Thoracic aorta (tissue), 2 donors: ENCODE measurements at regions not wholly inside any gene's neighbourhood (a gene's known extent, or its start where the extent isn't known, plus 50 kb on each side); places are given as distances from the start of the nearest gene placed in this dataset.

Experiments
- ATAC-seq: fragments of 150-250 bp; one replicate; pipeline ENCODE4 v1.8.0; 2017; ENCODE audit warnings: low read depth; ENCODE audit not compliant: insufficient number of reproducible peaks, low FRiP score
- DNase-seq: peaks from one replicate; pipeline ENCODE4 v3.0.0-alpha.2; 2020; ENCODE audit warnings: low spot score
- H3K27ac ChIP-seq, 2 donors: fragments of 200-600 bp; sonication (generic); 1 replicate in 1 of 2; 2 replicates in 1 of 2; pipeline ENCODE4 v1.5.1; 2016; ENCODE audit warnings: mild to moderate bottlenecking in 2 of 2, moderate library complexity in 2 of 2
- H3K27me3 ChIP-seq: fragments of 200-600 bp; sonication (generic); replicated peaks from 2 replicates; pipeline ENCODE4 v1.6.0; 2016; ENCODE audit warnings: mild to moderate bottlenecking; ENCODE audit not compliant: insufficient read depth
- H3K36me3 ChIP-seq: fragments of 200-600 bp; sonication (generic); one replicate; pipeline ENCODE4 v1.5.1; 2016
- H3K4me1 ChIP-seq, 2 donors: fragments of 200-600 bp; sonication (generic); 1 replicate in 1 of 2; 2 replicates in 1 of 2; pipeline versions ENCODE4 v1.5.1 to v1.6.0; 2016; ENCODE audit warnings: low read depth in 2 of 2, mild to moderate bottlenecking in 1 of 2; ENCODE audit not compliant: control insufficient read depth in 1 of 2
- H3K4me3 ChIP-seq: fragments of 200-600 bp; sonication (generic); 2 replicates; pipeline ENCODE4 v1.5.1; 2016; ENCODE audit warnings: mild to moderate bottlenecking
- H3K9me3 ChIP-seq: fragments of 200-600 bp; sonication (generic); 2 replicates; pipeline ENCODE4 v1.5.1; 2016
- CTCF ChIP-seq: fragments of 200-600 bp; sonication (generic); IDR thresholded peaks from one replicate; pipeline ENCODE4 v1.5.1; 2019; ENCODE audit warnings: antibody characterized with exemption

- Histone ChIP-seq H3K27ac (no peak overlapping the region), H3K9me3 (no peaks in the 10 kb centered on the region), H3K4me1 (no peaks in the 10 kb centered on the region), H3K4me3 (no peak overlapping the region), H3K36me3 (no peaks in the 10 kb centered on the region), H3K27me3 (no peaks in the 10 kb centered on the region)
- ATAC-seq: no peak
- TF ChIP-seq CTCF: no peak
- DNase-seq: no peak
Observed at GRCh38 chr20:7123457-7123856, 356.0 kb downstream of the BMP2 start.

- DNase-seq (no peak), ATAC-seq (no peak)
- H3K9me3 ChIP-seq: no peaks in the 10 kb centered on the region
- H3K27me3 ChIP-seq: no peaks in the 10 kb centered on the region
- no peaks in the 10 kb centered on the region for H3K36me3 ChIP-seq
- H3K4me3 ChIP-seq: no peak overlapping the region
- H3K27ac ChIP-seq: no peak overlapping the region
- TF ChIP-seq CTCF: no peak
- no peaks in the 10 kb centered on the region for H3K4me1 ChIP-seq
Observed at GRCh38 chr20:7124120-7124519, 356.6 kb downstream of the BMP2 start.

DNA sequence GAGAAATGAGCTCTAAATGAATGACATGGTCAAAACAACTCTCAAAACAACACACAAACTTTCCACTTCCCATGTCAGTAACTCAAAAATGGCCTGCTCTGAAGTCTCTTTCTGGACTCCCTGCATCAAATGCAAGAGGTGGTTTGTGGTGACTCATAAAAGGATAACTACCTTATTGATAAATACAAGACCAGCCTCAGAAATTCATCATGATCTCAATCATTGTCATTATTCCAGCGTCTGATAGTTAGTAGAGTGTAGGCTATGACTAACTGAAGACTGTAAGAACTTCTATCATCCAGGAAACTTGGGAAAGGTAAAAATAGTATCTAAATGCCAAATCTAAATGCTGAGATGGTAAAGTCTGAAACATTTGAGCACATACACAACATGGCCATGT lies 369.4 kb downstream of the BMP2 start:
- H3K4me3 ChIP-seq: no peak overlapping the region
- ATAC-seq: no peak
- TF ChIP-seq CTCF: no peak
- DNase-seq: no peak
- no peaks in the 10 kb centered on the region for H3K36me3 ChIP-seq
- no peak overlapping the region for H3K27ac ChIP-seq
- no peaks in the 10 kb centered on the region for H3K4me1 ChIP-seq
- H3K27me3 ChIP-seq: no peaks in the 10 kb centered on the region
- H3K9me3 ChIP-seq: no peaks in the 10 kb centered on the region

DNA sequence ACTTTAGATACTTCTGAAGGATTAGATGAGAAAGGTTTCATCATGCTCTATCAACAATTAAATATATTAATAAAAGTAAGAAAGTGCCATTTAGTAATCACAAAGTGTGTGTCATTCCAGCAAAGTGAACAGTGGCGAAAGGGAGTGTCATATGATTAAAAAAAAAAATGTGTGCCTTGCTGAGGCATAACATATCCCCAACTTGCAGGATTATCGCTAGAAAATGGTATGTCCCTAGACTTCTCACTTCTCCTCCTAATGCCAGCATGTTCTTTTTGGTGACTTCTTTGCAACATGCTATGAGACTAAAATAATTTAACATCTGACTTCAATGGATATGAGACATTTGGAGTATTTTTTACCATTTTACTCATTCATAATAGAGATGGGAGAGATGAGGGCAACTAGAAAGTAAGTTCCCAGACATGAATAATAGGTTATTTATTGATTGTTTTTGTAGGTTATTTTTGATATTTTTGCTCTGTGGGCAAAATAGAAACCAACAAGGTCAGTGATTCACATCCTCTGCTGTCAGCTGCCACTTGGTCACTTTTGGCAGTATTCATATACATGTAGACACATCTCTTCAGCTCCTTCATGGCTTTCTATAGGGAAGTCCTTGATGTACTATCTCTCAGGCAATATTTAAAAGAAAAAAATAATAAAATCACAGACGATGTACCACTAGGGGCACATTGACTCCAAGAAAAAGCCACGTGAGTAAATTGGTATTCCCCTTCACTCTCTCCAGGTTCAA lies 370.1 kb downstream of the BMP2 start:
- H3K4me3 ChIP-seq: no peak overlapping the region
- H3K27me3 ChIP-seq: no peaks in the 10 kb centered on the region
- TF ChIP-seq CTCF: no peak
- no peaks in the 10 kb centered on the region for H3K36me3 ChIP-seq
- no peaks in the 10 kb centered on the region for H3K4me1 ChIP-seq
- no peaks in the 10 kb centered on the region for H3K9me3 ChIP-seq
- H3K27ac ChIP-seq: no peak overlapping the region
- DNase-seq (no peak), ATAC-seq (no peak)

DNA sequence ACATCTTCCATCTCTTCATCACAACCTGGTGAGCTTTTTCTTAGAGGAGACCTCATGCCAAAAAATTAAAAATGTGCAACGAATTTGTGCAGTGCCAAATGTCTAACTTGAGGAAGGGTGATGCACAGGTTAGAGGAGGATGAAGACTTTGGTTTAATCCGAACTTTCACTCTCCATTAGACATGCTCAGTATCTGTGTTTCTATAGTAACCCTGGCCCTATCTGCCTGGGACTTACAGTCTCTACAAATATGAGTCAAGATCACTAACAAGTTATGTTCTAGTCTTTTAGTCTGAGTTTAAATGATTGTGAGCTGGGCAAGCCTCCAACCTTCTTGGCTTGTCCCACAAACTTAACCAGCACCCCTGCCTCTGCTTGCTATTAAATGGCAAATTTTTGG lies 377.0 kb downstream of the BMP2 start:
- Histone ChIP-seq H3K27ac (no peak overlapping the region), H3K4me1 (no peaks in the 10 kb centered on the region), H3K36me3 (no peaks in the 10 kb centered on the region), H3K4me3 (no peak overlapping the region), H3K9me3 (no peaks in the 10 kb centered on the region), H3K27me3 (no peaks in the 10 kb centered on the region)
- no peak for ATAC-seq
- no peak for TF ChIP-seq CTCF
- no peak for DNase-seq
